A673 (cell line): ENCODE measurements at regions not wholly inside any gene's neighbourhood (a gene's known extent, or its start where the extent isn't known, plus 50 kb on each side); places are given as distances from the start of the nearest gene placed in this dataset.

Experiments
- EZH2 ChIP-seq: fragments of 200-600 bp; sonication (generic); IDR thresholded peaks from 2 replicates; pipeline ENCODE4 v1.6.1; 2017; ENCODE audit warnings: borderline replicate concordance, low read depth, mild to moderate bottlenecking, mixed read lengths, antibody characterized with exemption, low read length; ENCODE audit not compliant: poor library complexity, severe bottlenecking
- TF ChIP-seq, protein P1 (sequence below): fragments of 300-800, 200-600 bp; sonication (generic); conservative IDR thresholded peaks from 2 replicates; pipeline ENCODE4 v1.5.1; 2017; ENCODE audit warnings: low read depth, mild to moderate bottlenecking, antibody characterized with exemption, low read length, moderate library complexity, mixed read lengths

DNA sequence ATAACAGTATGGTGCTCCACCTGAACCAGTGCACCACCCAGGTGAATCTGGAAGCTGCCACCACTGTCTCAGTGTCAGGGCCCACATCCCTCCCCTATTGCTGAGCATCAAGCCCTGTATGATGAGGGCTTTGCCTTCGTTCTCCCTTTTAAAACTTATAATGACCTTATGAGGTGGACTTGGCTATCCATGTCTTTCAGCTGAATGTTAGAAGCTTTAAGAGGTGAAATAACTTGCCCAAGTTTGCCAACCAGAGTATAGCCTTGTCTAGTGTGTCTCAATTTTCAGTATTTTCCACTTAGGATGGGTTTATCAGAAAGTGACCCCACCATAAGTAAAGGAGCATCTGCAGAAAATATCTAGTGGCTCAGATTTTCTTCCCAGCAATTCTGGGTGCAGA lies 87.8 kb downstream of the SHOX2 start:
- TF ChIP-seq, protein P1, sequence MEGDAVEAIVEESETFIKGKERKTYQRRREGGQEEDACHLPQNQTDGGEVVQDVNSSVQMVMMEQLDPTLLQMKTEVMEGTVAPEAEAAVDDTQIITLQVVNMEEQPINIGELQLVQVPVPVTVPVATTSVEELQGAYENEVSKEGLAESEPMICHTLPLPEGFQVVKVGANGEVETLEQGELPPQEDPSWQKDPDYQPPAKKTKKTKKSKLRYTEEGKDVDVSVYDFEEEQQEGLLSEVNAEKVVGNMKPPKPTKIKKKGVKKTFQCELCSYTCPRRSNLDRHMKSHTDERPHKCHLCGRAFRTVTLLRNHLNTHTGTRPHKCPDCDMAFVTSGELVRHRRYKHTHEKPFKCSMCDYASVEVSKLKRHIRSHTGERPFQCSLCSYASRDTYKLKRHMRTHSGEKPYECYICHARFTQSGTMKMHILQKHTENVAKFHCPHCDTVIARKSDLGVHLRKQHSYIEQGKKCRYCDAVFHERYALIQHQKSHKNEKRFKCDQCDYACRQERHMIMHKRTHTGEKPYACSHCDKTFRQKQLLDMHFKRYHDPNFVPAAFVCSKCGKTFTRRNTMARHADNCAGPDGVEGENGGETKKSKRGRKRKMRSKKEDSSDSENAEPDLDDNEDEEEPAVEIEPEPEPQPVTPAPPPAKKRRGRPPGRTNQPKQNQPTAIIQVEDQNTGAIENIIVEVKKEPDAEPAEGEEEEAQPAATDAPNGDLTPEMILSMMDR, result no peak
- no peak for TF ChIP-seq EZH2
